HEK293 (cell line): ENCODE measurements at regions not wholly inside any gene's neighbourhood (a gene's known extent, or its start where the extent isn't known, plus 50 kb on each side); places are given as distances from the start of the nearest gene placed in this dataset.

ENCODE experiments used
- CTCF ChIA-PET: fragments of 350-600 bp; formaldehyde crosslinking; extraction: SDS; loops from one replicate; lab custom pipeline; 2021; ENCODE audit warnings: antibody characterized with exemption; lab: Yijun Ruan, JAX
- POLR2A ChIA-PET: fragments of 300-600 bp; formaldehyde crosslinking; extraction: SDS; loops from one replicate; lab custom pipeline; 2020; ENCODE audit warnings: antibody characterized with exemption, inconsistent platforms; lab: Yijun Ruan, JAX
- H3K27ac ChIP-seq: fragments of 200-500 bp; sonication (Bioruptor generic); 2 replicates; pipeline ENCODE4 v1.5.1; 2014; ENCODE audit warnings: low read depth, low read length, control low read depth, inconsistent platforms; ENCODE audit errors: extremely low read depth
- H3K36me3 ChIP-seq, 2 experiments: fragments of 200-500 bp in 1 of 2; sonication (Bioruptor generic) in 1 of 2; 1 replicate in 1 of 2; 2 replicates in 1 of 2; pipeline ENCODE4 v1.5.1; 2014 to 2017; ENCODE audit warnings: inconsistent platforms in 2 of 2, low read length in 2 of 2; ENCODE audit not compliant: control insufficient read depth in 2 of 2, insufficient read depth in 1 of 2
- H3K4me1 ChIP-seq: fragments of 200-500 bp; sonication (Bioruptor generic); 2 replicates; pipeline ENCODE4 v1.5.1; 2014; ENCODE audit warnings: mild to moderate bottlenecking, low read length, inconsistent platforms; ENCODE audit not compliant: control insufficient read depth, insufficient read depth
- H3K4me3 ChIP-seq: 2 replicates; pipeline ENCODE4 v1.5.1; 2011; ENCODE audit warnings: low read depth, mild to moderate bottlenecking, control low read depth, low read length, moderate library complexity
- H3K9me3 ChIP-seq: fragments of 200-500 bp; sonication (Bioruptor generic); 2 replicates; pipeline ENCODE4 v1.5.1; 2014; ENCODE audit warnings: low read depth, low read length, inconsistent platforms; ENCODE audit not compliant: control insufficient read depth, insufficient read depth
- KLF8 ChIP-seq: fragments of 450-650 bp; formaldehyde crosslinking; IDR thresholded peaks from 2 replicates; pipeline ENCODE4 v1.5.1; 2016; ENCODE audit warnings: missing biosample characterization, missing genetic modification characterization
- KLF9 ChIP-seq: fragments of 450-650 bp; formaldehyde crosslinking; IDR thresholded peaks from 2 replicates; pipeline ENCODE4 v1.5.1; 2016; ENCODE audit warnings: missing biosample characterization, missing genetic modification characterization, low read depth
- PRDM1 ChIP-seq: fragments of 450-650 bp; formaldehyde crosslinking; IDR thresholded peaks from 2 replicates; pipeline ENCODE4; 2016; ENCODE audit warnings: missing biosample characterization, missing genetic modification characterization
- YY2 ChIP-seq: fragments of 450-650 bp; formaldehyde crosslinking; IDR thresholded peaks from 2 replicates; pipeline ENCODE4 v1.5.1; 2016; ENCODE audit warnings: missing biosample characterization, missing genetic modification characterization
- ZBTB20 ChIP-seq: fragments of 450-650 bp; formaldehyde crosslinking; IDR thresholded peaks from 2 replicates; pipeline ENCODE4 v1.5.1; 2016; ENCODE audit warnings: missing biosample characterization, missing genetic modification characterization
- ZFP69B ChIP-seq: fragments of 450-650 bp; formaldehyde crosslinking; IDR thresholded peaks from 2 replicates; pipeline ENCODE4 v1.5.1; 2016; ENCODE audit warnings: missing biosample characterization, missing genetic modification characterization
- ZNF221 ChIP-seq: fragments of 450-650 bp; formaldehyde crosslinking; IDR thresholded peaks from 2 replicates; pipeline ENCODE4 v1.5.1; 2017; ENCODE audit warnings: missing biosample characterization, missing genetic modification characterization, borderline replicate concordance
- ZNF292 ChIP-seq: fragments of 450-650 bp; formaldehyde crosslinking; IDR thresholded peaks from 2 replicates; pipeline ENCODE4 v1.5.1; 2016; ENCODE audit warnings: low read depth, missing biosample characterization, missing genetic modification characterization, borderline replicate concordance
- ZNF341 ChIP-seq: fragments of 450-650 bp; formaldehyde crosslinking; IDR thresholded peaks from 2 replicates; pipeline ENCODE4; 2016; ENCODE audit warnings: low read depth, missing biosample characterization, missing genetic modification characterization
- ZNF473 ChIP-seq: fragments of 450-650 bp; formaldehyde crosslinking; IDR thresholded peaks from 2 replicates; pipeline ENCODE4 v1.5.1; 2017; ENCODE audit warnings: missing biosample characterization, missing genetic modification characterization
- ZNF549 ChIP-seq: fragments of 450-650 bp; IDR thresholded peaks from 2 replicates; pipeline ENCODE4 v1.5.1; 2018; ENCODE audit warnings: missing biosample characterization, missing genetic modification characterization, mild to moderate bottlenecking, inconsistent platforms, moderate library complexity
- ZNF555 ChIP-seq: fragments of 450-650 bp; formaldehyde crosslinking; conservative IDR thresholded peaks from 2 replicates; pipeline ENCODE4 v1.5.1; 2017; ENCODE audit warnings: missing biosample characterization, mild to moderate bottlenecking, missing genetic modification characterization, inconsistent platforms
- ZNF561 ChIP-seq: fragments of 450-650 bp; IDR thresholded peaks from 2 replicates; pipeline ENCODE4 v1.5.1; 2018; ENCODE audit warnings: missing biosample characterization, missing genetic modification characterization, borderline replicate concordance
- ZNF585B ChIP-seq: fragments of 450-650 bp; formaldehyde crosslinking; IDR thresholded peaks from 2 replicates; pipeline ENCODE4 v1.5.1; 2016; ENCODE audit warnings: missing biosample characterization, missing genetic modification characterization
- ZNF623 ChIP-seq: fragments of 450-650 bp; formaldehyde crosslinking; IDR thresholded peaks from 2 replicates; pipeline ENCODE4 v1.5.1; 2016; ENCODE audit warnings: missing biosample characterization, missing genetic modification characterization
- ZNF768 ChIP-seq: fragments of 450-650 bp; formaldehyde crosslinking; IDR thresholded peaks from 2 replicates; pipeline ENCODE4 v1.5.1; 2018; ENCODE audit warnings: missing biosample characterization, mild to moderate bottlenecking, missing genetic modification characterization
- ZNF776 ChIP-seq: fragments of 450-650 bp; formaldehyde crosslinking; IDR thresholded peaks from 2 replicates; pipeline ENCODE4 v1.5.0; 2017; ENCODE audit warnings: missing biosample characterization, missing genetic modification characterization, borderline replicate concordance
- ZNF792 ChIP-seq: fragments of 450-650 bp; formaldehyde crosslinking; IDR thresholded peaks from 2 replicates; pipeline ENCODE4 v1.5.1; 2016; ENCODE audit warnings: missing biosample characterization, missing genetic modification characterization
- ZNF830 ChIP-seq: fragments of 450-650 bp; IDR thresholded peaks from 2 replicates; pipeline ENCODE4 v1.5.0; 2018; ENCODE audit warnings: missing biosample characterization, missing genetic modification characterization, low read depth, mild to moderate bottlenecking, moderate library complexity
- TF ChIP-seq, protein P1 (sequence below): fragments of 450-650 bp; formaldehyde crosslinking; IDR thresholded peaks from 2 replicates; pipeline ENCODE4 v1.5.1; 2016; ENCODE audit warnings: missing biosample characterization, missing genetic modification characterization
- TF ChIP-seq, protein P2 (sequence below): fragments of 450-650 bp; formaldehyde crosslinking; IDR thresholded peaks from 2 replicates; pipeline ENCODE4 v1.5.0; 2017; ENCODE audit warnings: missing biosample characterization, missing genetic modification characterization, borderline replicate concordance
- TF ChIP-seq, protein P3 (sequence below): fragments of 450-650 bp; formaldehyde crosslinking; IDR thresholded peaks from 2 replicates; pipeline ENCODE4 v1.5.1; 2017; ENCODE audit warnings: missing biosample characterization, mild to moderate bottlenecking, missing genetic modification characterization, moderate library complexity
- TF ChIP-seq, protein P4 (sequence below): fragments of 450-650 bp; formaldehyde crosslinking; IDR thresholded peaks from 2 replicates; pipeline ENCODE4 v1.5.1; 2016; ENCODE audit warnings: missing biosample characterization, missing genetic modification characterization
- TF ChIP-seq, protein P5 (sequence below): fragments of 450-650 bp; formaldehyde crosslinking; IDR thresholded peaks from 2 replicates; pipeline ENCODE4 v1.5.1; 2016; ENCODE audit warnings: missing biosample characterization, missing genetic modification characterization
- TF ChIP-seq, protein P6 (sequence below): fragments of 450-650 bp; formaldehyde crosslinking; IDR thresholded peaks from 2 replicates; pipeline ENCODE4 v1.5.1; 2016; ENCODE audit warnings: missing biosample characterization, missing genetic modification characterization

DNA sequence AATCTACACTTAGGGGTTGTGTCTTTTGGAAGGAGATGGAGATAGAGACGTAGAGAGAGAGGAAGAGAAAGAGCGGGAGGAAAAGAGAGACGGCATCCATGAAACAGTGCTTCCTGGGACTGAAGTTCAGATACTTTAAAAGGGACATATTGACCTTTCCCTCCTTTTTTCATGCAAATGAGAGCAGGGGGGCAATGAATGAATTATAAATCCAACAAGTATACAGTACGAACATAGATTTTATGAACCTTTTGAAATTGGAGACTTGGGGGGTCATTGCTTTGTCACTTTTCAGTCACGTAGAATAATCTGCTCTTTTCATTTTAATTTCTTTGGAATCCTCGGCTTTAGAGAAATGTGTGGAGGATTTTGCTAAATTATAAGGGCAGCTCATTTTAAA lies 364.2 kb downstream of the MAT2B start:
- TF ChIP-seq ZNF623 = no peak
- no peak for TF ChIP-seq ZNF292
- TF ChIP-seq ZNF792 (tag by site-specific recombination) = no peak
- no peak for TF ChIP-seq ZNF830 (tag by site-specific recombination)
- TF ChIP-seq, protein P1, sequence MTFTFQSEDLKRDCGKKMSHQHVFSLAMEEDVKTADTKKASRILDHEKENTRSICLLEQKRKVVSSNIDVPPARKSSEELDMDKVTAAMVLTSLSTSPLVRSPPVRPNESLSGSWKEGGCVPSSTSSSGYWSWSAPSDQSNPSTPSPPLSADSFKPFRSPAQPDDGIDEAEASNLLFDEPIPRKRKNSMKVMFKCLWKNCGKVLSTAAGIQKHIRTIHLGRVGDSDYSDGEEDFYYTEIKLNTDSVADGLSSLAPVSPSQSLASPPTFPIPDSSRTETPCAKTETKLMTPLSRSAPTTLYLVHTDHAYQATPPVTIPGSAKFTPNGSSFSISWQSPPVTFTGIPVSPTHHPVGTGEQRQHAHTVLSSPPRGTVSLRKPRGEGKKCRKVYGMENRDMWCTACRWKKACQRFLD (tag by site-specific recombination) = no peak
- TF ChIP-seq, protein P2, sequence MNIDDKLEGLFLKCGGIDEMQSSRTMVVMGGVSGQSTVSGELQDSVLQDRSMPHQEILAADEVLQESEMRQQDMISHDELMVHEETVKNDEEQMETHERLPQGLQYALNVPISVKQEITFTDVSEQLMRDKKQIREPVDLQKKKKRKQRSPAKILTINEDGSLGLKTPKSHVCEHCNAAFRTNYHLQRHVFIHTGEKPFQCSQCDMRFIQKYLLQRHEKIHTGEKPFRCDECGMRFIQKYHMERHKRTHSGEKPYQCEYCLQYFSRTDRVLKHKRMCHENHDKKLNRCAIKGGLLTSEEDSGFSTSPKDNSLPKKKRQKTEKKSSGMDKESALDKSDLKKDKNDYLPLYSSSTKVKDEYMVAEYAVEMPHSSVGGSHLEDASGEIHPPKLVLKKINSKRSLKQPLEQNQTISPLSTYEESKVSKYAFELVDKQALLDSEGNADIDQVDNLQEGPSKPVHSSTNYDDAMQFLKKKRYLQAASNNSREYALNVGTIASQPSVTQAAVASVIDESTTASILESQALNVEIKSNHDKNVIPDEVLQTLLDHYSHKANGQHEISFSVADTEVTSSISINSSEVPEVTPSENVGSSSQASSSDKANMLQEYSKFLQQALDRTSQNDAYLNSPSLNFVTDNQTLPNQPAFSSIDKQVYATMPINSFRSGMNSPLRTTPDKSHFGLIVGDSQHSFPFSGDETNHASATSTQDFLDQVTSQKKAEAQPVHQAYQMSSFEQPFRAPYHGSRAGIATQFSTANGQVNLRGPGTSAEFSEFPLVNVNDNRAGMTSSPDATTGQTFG (tag by site-specific recombination) = no peak
- no peak for TF ChIP-seq ZNF768 (tag by site-specific recombination)
- TF ChIP-seq ZNF341 (tag by site-specific recombination) = no peak
- TF ChIP-seq ZNF549 (tag by site-specific recombination) = no peak
- no peak for TF ChIP-seq KLF8 (tag by site-specific recombination)
- no peaks in the 10 kb centered on the region for H3K9me3 ChIP-seq
- no peaks in the 10 kb centered on the region for H3K36me3 ChIP-seq
- POLR2A ChIA-PET = no interaction called here
- no peak overlapping the region for H3K27ac ChIP-seq
- H3K4me1 ChIP-seq = no peaks in the 10 kb centered on the region
- H3K4me3 ChIP-seq = no peak overlapping the region
- CTCF ChIA-PET = no interaction called here

DNA sequence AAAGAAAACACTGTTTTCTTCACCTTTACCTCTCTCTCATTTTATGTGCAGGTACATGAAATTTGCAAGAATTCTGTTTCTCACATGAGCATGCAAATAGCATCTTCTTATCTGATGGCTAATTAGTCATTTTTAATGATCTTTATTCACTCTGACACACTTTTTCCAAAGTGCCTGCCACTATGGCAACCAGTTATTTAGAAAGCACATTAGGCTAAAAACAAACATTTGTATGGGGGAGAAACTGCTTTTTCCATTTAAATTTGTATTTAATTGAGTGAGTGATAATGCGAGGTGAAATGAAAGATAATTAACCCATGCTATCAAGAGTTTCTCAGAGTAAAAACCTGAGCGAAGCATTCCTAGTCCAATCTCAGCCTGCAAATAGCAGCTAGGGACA lies 365.0 kb downstream of the MAT2B start:
- ChIA-PET POLR2A (no interaction called here), CTCF (no interaction called here)
- Histone ChIP-seq H3K4me1 (no peaks in the 10 kb centered on the region), H3K36me3 (no peaks in the 10 kb centered on the region), H3K9me3 (no peaks in the 10 kb centered on the region), H3K4me3 (no peak overlapping the region), H3K27ac (no peak overlapping the region)
- TF ChIP-seq, protein P3, sequence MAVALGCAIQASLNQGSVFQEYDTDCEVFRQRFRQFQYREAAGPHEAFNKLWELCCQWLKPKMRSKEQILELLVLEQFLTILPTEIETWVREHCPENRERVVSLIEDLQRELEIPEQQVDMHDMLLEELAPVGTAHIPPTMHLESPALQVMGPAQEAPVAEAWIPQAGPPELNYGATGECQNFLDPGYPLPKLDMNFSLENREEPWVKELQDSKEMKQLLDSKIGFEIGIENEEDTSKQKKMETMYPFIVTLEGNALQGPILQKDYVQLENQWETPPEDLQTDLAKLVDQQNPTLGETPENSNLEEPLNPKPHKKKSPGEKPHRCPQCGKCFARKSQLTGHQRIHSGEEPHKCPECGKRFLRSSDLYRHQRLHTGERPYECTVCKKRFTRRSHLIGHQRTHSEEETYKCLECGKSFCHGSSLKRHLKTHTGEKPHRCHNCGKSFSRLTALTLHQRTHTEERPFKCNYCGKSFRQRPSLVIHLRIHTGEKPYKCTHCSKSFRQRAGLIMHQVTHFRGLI (tag by site-specific recombination) = no peak
- no peak for TF ChIP-seq ZNF221 (tag by site-specific recombination)
- TF ChIP-seq KLF9 (tag by site-specific recombination) = no peak
- TF ChIP-seq, protein P4, sequence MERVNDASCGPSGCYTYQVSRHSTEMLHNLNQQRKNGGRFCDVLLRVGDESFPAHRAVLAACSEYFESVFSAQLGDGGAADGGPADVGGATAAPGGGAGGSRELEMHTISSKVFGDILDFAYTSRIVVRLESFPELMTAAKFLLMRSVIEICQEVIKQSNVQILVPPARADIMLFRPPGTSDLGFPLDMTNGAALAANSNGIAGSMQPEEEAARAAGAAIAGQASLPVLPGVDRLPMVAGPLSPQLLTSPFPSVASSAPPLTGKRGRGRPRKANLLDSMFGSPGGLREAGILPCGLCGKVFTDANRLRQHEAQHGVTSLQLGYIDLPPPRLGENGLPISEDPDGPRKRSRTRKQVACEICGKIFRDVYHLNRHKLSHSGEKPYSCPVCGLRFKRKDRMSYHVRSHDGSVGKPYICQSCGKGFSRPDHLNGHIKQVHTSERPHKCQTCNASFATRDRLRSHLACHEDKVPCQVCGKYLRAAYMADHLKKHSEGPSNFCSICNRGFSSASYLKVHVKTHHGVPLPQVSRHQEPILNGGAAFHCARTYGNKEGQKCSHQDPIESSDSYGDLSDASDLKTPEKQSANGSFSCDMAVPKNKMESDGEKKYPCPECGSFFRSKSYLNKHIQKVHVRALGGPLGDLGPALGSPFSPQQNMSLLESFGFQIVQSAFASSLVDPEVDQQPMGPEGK = no peak
- TF ChIP-seq ZNF585B = no peak
- TF ChIP-seq ZNF473 = no peak
- TF ChIP-seq, protein P5, sequence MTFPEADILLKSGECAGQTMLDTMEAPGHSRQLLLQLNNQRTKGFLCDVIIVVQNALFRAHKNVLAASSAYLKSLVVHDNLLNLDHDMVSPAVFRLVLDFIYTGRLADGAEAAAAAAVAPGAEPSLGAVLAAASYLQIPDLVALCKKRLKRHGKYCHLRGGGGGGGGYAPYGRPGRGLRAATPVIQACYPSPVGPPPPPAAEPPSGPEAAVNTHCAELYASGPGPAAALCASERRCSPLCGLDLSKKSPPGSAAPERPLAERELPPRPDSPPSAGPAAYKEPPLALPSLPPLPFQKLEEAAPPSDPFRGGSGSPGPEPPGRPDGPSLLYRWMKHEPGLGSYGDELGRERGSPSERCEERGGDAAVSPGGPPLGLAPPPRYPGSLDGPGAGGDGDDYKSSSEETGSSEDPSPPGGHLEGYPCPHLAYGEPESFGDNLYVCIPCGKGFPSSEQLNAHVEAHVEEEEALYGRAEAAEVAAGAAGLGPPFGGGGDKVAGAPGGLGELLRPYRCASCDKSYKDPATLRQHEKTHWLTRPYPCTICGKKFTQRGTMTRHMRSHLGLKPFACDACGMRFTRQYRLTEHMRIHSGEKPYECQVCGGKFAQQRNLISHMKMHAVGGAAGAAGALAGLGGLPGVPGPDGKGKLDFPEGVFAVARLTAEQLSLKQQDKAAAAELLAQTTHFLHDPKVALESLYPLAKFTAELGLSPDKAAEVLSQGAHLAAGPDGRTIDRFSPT (tag by site-specific recombination) = no peak
- no peak for TF ChIP-seq ZNF776 (tag by site-specific recombination)
- no peak for TF ChIP-seq ZFP69B (tag by site-specific recombination)
- no peak for TF ChIP-seq YY2
- no peak for TF ChIP-seq ZNF561 (tag by site-specific recombination)
- no peak for TF ChIP-seq ZBTB20
- TF ChIP-seq, protein P6, sequence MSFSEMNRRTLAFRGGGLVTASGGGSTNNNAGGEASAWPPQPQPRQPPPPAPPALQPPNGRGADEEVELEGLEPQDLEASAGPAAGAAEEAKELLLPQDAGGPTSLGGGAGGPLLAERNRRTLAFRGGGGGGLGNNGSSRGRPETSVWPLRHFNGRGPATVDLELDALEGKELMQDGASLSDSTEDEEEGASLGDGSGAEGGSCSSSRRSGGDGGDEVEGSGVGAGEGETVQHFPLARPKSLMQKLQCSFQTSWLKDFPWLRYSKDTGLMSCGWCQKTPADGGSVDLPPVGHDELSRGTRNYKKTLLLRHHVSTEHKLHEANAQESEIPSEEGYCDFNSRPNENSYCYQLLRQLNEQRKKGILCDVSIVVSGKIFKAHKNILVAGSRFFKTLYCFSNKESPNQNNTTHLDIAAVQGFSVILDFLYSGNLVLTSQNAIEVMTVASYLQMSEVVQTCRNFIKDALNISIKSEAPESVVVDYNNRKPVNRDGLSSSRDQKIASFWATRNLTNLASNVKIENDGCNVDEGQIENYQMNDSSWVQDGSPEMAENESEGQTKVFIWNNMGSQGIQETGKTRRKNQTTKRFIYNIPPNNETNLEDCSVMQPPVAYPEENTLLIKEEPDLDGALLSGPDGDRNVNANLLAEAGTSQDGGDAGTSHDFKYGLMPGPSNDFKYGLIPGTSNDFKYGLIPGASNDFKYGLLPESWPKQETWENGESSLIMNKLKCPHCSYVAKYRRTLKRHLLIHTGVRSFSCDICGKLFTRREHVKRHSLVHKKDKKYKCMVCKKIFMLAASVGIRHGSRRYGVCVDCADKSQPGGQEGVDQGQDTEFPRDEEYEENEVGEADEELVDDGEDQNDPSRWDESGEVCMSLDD (tag by site-specific recombination) = no peak
- TF ChIP-seq PRDM1 (tag by site-specific recombination) = no peak
- TF ChIP-seq ZNF555 (tag by site-specific recombination) = no peak
